ENCODE measurements at regions not wholly inside any gene's neighbourhood (a gene's known extent, or its start where the extent isn't known, plus 50 kb on each side); places are given as distances from the start of the nearest gene placed in this dataset.

DNA sequence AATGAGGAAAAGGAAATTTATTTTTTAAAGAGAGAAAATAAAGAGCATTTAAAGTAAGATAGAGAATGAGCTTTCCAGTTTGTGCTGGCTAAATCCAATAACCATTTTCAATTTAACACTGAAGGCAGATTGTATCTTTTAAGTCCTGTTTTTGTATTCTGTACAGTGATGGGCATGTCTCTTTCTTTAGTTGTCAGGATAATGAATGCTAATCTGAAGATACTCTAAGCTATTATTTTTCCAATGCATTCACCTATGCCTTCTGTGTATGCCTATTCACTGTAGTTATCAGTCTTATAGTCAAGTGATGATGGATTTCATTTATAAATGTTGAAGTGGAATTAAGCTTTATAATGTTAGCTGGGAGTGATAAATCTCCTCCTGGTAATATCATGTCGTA is 101.4 kb downstream of the DYNAP start:
- DNase-seq (ENCODE audit: low spot score): no peak
- Histone ChIP-seq H3K27me3 (replicated peaks; ENCODE audit: insufficient read depth) (no peaks in the 10 kb centered on the region), H3K9me3 (no peaks in the 10 kb centered on the region), H3K36me3 (no peaks in the 10 kb centered on the region), H3K27ac (no peak overlapping the region), H3K4me1 (ENCODE audit: control insufficient read depth in 1 of 2, low read depth in 2 of 2) (no peaks in the 10 kb centered on the region), H3K4me3 (no peak overlapping the region)
- no peak for TF ChIP-seq CTCF (IDR thresholded peaks at IDR 0.05)
- ATAC-seq (ENCODE audit: insufficient number of reproducible peaks, low FRiP score, low read depth): no peak

DNA sequence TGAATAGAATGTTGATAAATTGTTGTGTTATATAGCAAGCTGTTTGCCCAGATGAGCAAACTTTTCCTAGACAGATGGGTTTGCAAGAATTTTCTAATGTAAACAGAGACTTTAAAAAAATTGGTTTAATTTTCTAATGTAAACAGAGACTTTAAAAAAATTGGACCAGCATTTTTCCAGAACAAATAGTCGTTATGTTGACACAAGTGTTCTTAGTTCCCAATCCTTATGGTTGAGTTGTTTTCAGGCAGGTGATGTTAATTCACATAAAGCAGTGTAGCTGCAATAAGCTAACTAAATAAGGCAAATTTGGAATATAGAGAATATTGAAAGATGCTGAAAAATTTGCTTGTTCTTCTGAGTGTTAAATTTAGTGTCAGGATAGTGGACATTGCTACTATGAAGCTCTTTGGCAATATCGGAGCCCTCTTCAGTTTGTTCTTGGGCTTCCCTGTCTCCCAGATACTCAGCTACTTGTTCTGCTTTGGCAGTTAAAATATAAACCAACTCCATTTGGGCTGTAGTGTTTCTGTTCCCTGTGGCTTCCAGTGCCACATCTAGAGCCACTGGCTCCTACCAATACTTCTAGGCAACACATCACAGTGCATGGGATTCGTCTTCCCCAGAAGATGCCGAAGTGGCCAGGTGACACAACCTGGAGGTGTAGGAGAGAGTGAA is 105.7 kb downstream of the DYNAP start:
- H3K27me3 ChIP-seq (replicated peaks; ENCODE audit: insufficient read depth): no peaks in the 10 kb centered on the region
- no peak for ATAC-seq (ENCODE audit: insufficient number of reproducible peaks, low FRiP score, low read depth)
- H3K4me3 ChIP-seq: no peak overlapping the region
- no peak for DNase-seq (ENCODE audit: low spot score)
- no peak for TF ChIP-seq CTCF (IDR thresholded peaks at IDR 0.05)
- H3K36me3 ChIP-seq: no peaks in the 10 kb centered on the region
- H3K9me3 ChIP-seq: no peaks in the 10 kb centered on the region
- H3K4me1 ChIP-seq (ENCODE audit: control insufficient read depth in 1 of 2, low read depth in 2 of 2): no peaks in the 10 kb centered on the region
- H3K27ac ChIP-seq: no peak overlapping the region

DNA sequence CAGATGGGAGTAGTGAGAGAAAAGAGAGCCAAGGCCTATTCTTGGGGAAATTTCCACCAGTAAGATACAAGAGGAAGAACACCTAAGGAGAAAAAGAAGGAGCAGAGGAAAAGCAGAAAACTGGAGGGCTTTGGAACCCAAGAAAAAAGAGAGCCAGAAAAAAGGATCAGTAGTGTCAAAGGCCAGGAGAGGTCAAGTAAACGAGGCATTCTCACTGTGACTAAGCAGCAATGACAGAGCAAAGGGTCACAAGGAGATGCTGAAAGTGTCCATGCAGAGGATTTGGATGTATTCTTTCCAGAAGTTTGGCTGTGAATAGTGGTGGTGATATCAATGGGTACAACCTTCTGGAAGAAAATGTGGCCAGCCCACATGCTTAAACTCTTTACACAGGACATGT is 109.5 kb downstream of the DYNAP start:
- H3K4me1 ChIP-seq (ENCODE audit: control insufficient read depth in 1 of 2, low read depth in 2 of 2): no peaks in the 10 kb centered on the region
- H3K36me3 ChIP-seq: no peaks in the 10 kb centered on the region
- H3K27ac ChIP-seq: no peak overlapping the region
- DNase-seq (ENCODE audit: low spot score): no peak
- H3K9me3 ChIP-seq: no peaks in the 10 kb centered on the region
- TF ChIP-seq CTCF (IDR thresholded peaks at IDR 0.05): no peak
- no peak overlapping the region for H3K4me3 ChIP-seq
- ATAC-seq (ENCODE audit: insufficient number of reproducible peaks, low FRiP score, low read depth): no peak
- no peaks in the 10 kb centered on the region for H3K27me3 ChIP-seq (replicated peaks; ENCODE audit: insufficient read depth)

DNA sequence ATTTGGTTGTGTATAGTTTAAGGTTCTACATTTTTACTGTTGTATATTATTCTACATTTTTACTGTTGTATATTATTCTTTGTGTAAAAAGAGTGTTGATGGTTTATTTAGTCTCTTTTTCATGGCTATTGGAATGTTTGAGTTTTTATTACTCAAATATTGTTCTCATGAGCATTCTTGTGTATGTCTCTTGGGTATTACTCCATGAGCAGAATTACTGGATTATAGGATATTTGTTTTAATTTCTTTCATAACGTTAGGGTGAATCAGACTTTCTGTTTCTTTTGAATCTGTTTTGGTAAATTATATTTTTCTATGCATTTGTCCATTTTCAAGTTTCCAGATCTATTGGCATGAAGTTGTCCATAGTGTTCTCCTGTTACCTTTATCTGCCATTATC is 111.6 kb downstream of the DYNAP start:
- no peak for ATAC-seq (ENCODE audit: insufficient number of reproducible peaks, low FRiP score, low read depth)
- no peaks in the 10 kb centered on the region for H3K4me1 ChIP-seq (ENCODE audit: control insufficient read depth in 1 of 2, low read depth in 2 of 2)
- no peaks in the 10 kb centered on the region for H3K27me3 ChIP-seq (replicated peaks; ENCODE audit: insufficient read depth)
- DNase-seq (ENCODE audit: low spot score): no peak
- H3K36me3 ChIP-seq: no peaks in the 10 kb centered on the region
- H3K4me3 ChIP-seq: no peak overlapping the region
- H3K9me3 ChIP-seq: peaks cover 2% of the 10 kb centered on the region
- no peak overlapping the region for H3K27ac ChIP-seq
- TF ChIP-seq CTCF (IDR thresholded peaks at IDR 0.05): no peak

DNA sequence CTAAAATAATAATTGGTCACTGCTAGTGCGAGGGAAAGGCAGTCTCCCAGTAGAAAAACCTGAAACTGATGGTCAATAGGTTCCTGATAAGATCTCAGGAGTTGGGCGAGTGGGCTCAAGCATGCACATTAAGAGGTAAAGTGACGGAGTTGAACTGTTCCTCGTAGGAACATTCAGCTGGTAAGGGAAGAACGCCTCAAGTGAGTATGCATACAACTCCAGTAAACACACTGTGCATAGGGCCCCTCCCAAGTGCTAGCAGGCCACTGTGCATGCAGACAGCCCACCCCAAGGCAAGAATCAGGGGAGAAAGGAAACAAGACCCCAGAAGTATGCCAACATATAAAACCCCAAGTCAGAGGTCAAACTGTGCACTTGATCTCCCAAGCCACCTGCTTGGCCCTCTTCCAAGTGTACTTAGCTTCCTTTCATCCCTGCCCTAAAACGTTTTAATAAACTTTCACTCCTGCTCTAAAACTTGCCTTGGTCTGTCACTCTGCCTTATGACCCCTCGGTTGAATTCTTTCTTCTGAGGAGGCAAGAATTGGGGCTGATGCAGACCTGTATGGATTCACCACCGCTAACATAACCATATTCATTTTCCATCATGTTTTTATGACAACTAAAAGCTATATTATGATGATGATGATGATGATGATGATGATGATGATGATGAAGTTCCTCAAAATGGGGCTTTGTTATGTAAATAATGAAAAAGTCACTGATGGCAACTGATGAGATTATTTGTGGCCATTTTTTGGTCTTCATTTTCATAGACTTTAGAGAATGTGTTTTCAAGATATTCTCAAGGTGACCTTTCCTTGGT is 118.0 kb upstream of the RAB27B start:
- no peak for ATAC-seq (ENCODE audit: insufficient number of reproducible peaks, low FRiP score, low read depth)
- Histone ChIP-seq H3K36me3 (no peaks in the 10 kb centered on the region), H3K9me3 (peaks cover 2% of the 10 kb centered on the region), H3K4me1 (ENCODE audit: control insufficient read depth in 1 of 2, low read depth in 2 of 2) (no peaks in the 10 kb centered on the region), H3K4me3 (no peak overlapping the region), H3K27me3 (replicated peaks; ENCODE audit: insufficient read depth) (no peaks in the 10 kb centered on the region), H3K27ac (no peak overlapping the region)
- TF ChIP-seq CTCF (IDR thresholded peaks at IDR 0.05): no peak
- no peak for DNase-seq (ENCODE audit: low spot score)
